ENCODE measurements at regions not wholly inside any gene's neighbourhood (a gene's known extent, or its start where the extent isn't known, plus 50 kb on each side); places are given as distances from the start of the nearest gene placed in this dataset.
"Not testable (repeated sequence)": the region's sequence is repeated elsewhere in the genome, so short reads cannot be mapped to it uniquely, and the experiment has no call there.

- peak; percentile 71; the same call in 1 of the 2 replicates for TF ChIP-seq KLF12 (CRISPR knock-in tag; IDR thresholded peaks at IDR 0.05; ENCODE audit: borderline replicate concordance)
- TF ChIP-seq THAP9 (CRISPR knock-in tag; IDR thresholded peaks at IDR 0.05; ENCODE audit: borderline replicate concordance) = peak; percentile 86; the same call in 1 of the 2 replicates
- peak; percentile 61; the same call in 1 of the 2 replicates for TF ChIP-seq ZNF790 (CRISPR knock-in tag; IDR thresholded peaks at IDR 0.05; ENCODE audit: borderline replicate concordance)
- peak; percentile 35 for TF ChIP-seq HNF4A (CRISPR knock-in tag; IDR thresholded peaks at IDR 0.05)
- peak in 1 of 2 experiments; percentile 8; a peak in 1 of 4 replicates for TF ChIP-seq MAFK (conservative IDR thresholded peaks at IDR 0.05 in 1 of 2, IDR thresholded peaks at IDR 0.05 in 1 of 2; ENCODE audit: low read length in 2 of 2)
- TF ChIP-seq ZFP91 (CRISPR knock-in tag; IDR thresholded peaks at IDR 0.05; ENCODE audit: borderline replicate concordance) = peak; percentile 69; the same call in 1 of the 2 replicates
- TF ChIP-seq ZNF543 (CRISPR knock-in tag; IDR thresholded peaks at IDR 0.05) = peak; percentile 43; the same call in 1 of the 2 replicates
- TF ChIP-seq HDAC1 (CRISPR knock-in tag; IDR thresholded peaks at IDR 0.05) = 0 out of 2 replicates have a peak, but pooled peaks have one; percentile 55
- peak; percentile 74; the same call in 1 of the 2 replicates for TF ChIP-seq REPIN1 (CRISPR knock-in tag; IDR thresholded peaks at IDR 0.05; ENCODE audit: borderline replicate concordance, low read depth)
- TF ChIP-seq ZNF709 (CRISPR knock-in tag; IDR thresholded peaks at IDR 0.05) = 0 out of 2 replicates have a peak, but pooled peaks have one; percentile 40
- not testable (repeated sequence) for TF ChIP-seq GABPA (IDR thresholded peaks at IDR 0.05; ENCODE audit: low read depth, low read length)
- TF ChIP-seq GABPA (CRISPR knock-in tag; IDR thresholded peaks at IDR 0.05; ENCODE audit: low read depth) = peak; percentile 28; the same call in 1 of the 2 replicates
- 0 out of 2 replicates have a peak, but pooled peaks have one; percentile 49 for TF ChIP-seq ZNF136 (CRISPR knock-in tag; IDR thresholded peaks at IDR 0.05; ENCODE audit: low read depth)
- TF ChIP-seq BCL6 (CRISPR knock-in tag; IDR thresholded peaks at IDR 0.05) = peak; percentile 35; the same call in 1 of the 2 replicates
- peak; percentile 22; the same call in 1 of the 2 replicates for TF ChIP-seq WIZ (CRISPR knock-in tag; IDR thresholded peaks at IDR 0.05)
- TF ChIP-seq GATAD2A (CRISPR knock-in tag; IDR thresholded peaks at IDR 0.05) = peak; percentile 87
- TF ChIP-seq ATF7-NPFF (CRISPR knock-in tag; IDR thresholded peaks at IDR 0.05; ENCODE audit: low read depth) = peak; percentile 72; the same call in 1 of the 2 replicates
- TF ChIP-seq ARNTL (CRISPR knock-in tag; IDR thresholded peaks at IDR 0.05) = peak; percentile 34; the same call in 1 of the 2 replicates
- TF ChIP-seq ZNF772 (CRISPR knock-in tag; IDR thresholded peaks at IDR 0.05) = peak; percentile 67
- 0 out of 2 replicates have a peak, but pooled peaks have one; percentile 47 for TF ChIP-seq ZNF550 (CRISPR knock-in tag; IDR thresholded peaks at IDR 0.05; ENCODE audit: borderline replicate concordance)
- TF ChIP-seq ZBTB26 (CRISPR knock-in tag; IDR thresholded peaks at IDR 0.05; ENCODE audit: borderline replicate concordance) = 0 out of 2 replicates have a peak, but pooled peaks have one; percentile 24
- 0 out of 2 replicates have a peak, but pooled peaks have one; percentile 11 for TF ChIP-seq ZNF12 (CRISPR knock-in tag; IDR thresholded peaks at IDR 0.05)
These were observed 188.6 kb upstream of the EGLN3 start (continued) for GRCh38 chr14:34139160-34140121.

Measured in HepG2 (cell line).